CD14-positive monocyte (primary cell): ENCODE measurements at regions not wholly inside any gene's neighbourhood (a gene's known extent, or its start where the extent isn't known, plus 50 kb on each side); places are given as distances from the start of the nearest gene placed in this dataset.

ENCODE experiments used
- DNase-seq, 3 donors: peaks; one replicate each; pipeline ENCODE4 v3.0.0-alpha.2; 2011 to 2022
- H2AFZ ChIP-seq: 2 replicates; pipeline ENCODE4 v1.6.0; 2012; ENCODE audit warnings: mild to moderate bottlenecking, low read depth, low read length, inconsistent platforms; ENCODE audit not compliant: insufficient read depth, poor library complexity, severe bottlenecking
- H3K27ac ChIP-seq, 2 donors: 1 replicate in 1 of 2; 2 replicates in 1 of 2; pipeline ENCODE4 v1.5.1; 2012 to 2013; ENCODE audit warnings: low read length in 2 of 2, control low read depth in 1 of 2, inconsistent platforms in 1 of 2, low read depth in 1 of 2, mild to moderate bottlenecking in 1 of 2
- H3K27me3 ChIP-seq, 2 donors: one replicate each; pipeline versions ENCODE4 v1.6.0 to v1.6.1; 2011 to 2013; ENCODE audit warnings: low read length in 2 of 2; ENCODE audit not compliant: control insufficient read depth in 2 of 2, insufficient read depth in 2 of 2
- H3K36me3 ChIP-seq, 2 donors: replicated peaks in 1 of 2; 1 replicate in 1 of 2; 2 replicates in 1 of 2; pipeline versions ENCODE4 v1.5.1 to v1.6.1; 2012 to 2013; ENCODE audit warnings: low read length in 2 of 2, control low read depth in 1 of 2, inconsistent platforms in 1 of 2, mild to moderate bottlenecking in 1 of 2; ENCODE audit not compliant: insufficient read depth in 2 of 2, control insufficient read depth in 1 of 2
- H3K4me1 ChIP-seq, 2 donors: 1 replicate in 1 of 2; 2 replicates in 1 of 2; pipeline versions ENCODE4 v1.5.1 to v1.6.1; 2012 to 2013; ENCODE audit warnings: low read length in 2 of 2, control low read depth in 1 of 2, inconsistent platforms in 1 of 2, mild to moderate bottlenecking in 1 of 2, moderate library complexity in 1 of 2; ENCODE audit not compliant: insufficient read depth in 2 of 2, control insufficient read depth in 1 of 2
- H3K4me2 ChIP-seq: replicated peaks from 2 replicates; pipeline ENCODE3; 2012; ENCODE audit warnings: low read length, moderate library complexity, mild to moderate bottlenecking; ENCODE audit not compliant: poor library complexity, severe bottlenecking; ENCODE audit errors: extremely low read depth
- H3K4me3 ChIP-seq, 3 experiments: fragments of 200-600 bp in 1 of 3; sonication (generic) in 1 of 3; replicated peaks in 1 of 3; 1 replicate in 2 of 3; 2 replicates in 1 of 3; pipeline ENCODE4 v1.5.1; 2011 to 2013; ENCODE audit warnings: low read length in 3 of 3, mild to moderate bottlenecking in 3 of 3, control low read depth in 2 of 3, low read depth in 2 of 3, inconsistent platforms in 1 of 3, moderate library complexity in 1 of 3
- H3K79me2 ChIP-seq: 2 replicates; pipeline ENCODE4 v1.6.0; 2012; ENCODE audit warnings: mild to moderate bottlenecking, control low read depth, inconsistent platforms, low read length, moderate library complexity; ENCODE audit not compliant: insufficient read depth
- H3K9ac ChIP-seq: 2 replicates; pipeline ENCODE4 v1.6.0; 2017; ENCODE audit warnings: low read length, mild to moderate bottlenecking; ENCODE audit not compliant: insufficient read depth, poor library complexity, severe bottlenecking
- H3K9me3 ChIP-seq, 2 donors: replicated peaks in 1 of 2; 1 replicate in 1 of 2; 2 replicates in 1 of 2; pipeline versions ENCODE4 v1.5.1 to v1.6.1; 2012 to 2013; ENCODE audit warnings: low read length in 2 of 2, control low read depth in 1 of 2; ENCODE audit not compliant: control insufficient read depth in 1 of 2, insufficient read depth in 1 of 2
- H4K20me1 ChIP-seq: 2 replicates; pipeline ENCODE4 v1.6.0; 2012; ENCODE audit warnings: mild to moderate bottlenecking, low read length, control low read depth, moderate library complexity; ENCODE audit not compliant: insufficient read depth
- H3K27ac Mint-ChIP-seq, 7 donors: one replicate each; pipeline ENCODE4 v1.8.0; 2020; ENCODE audit warnings: mild to moderate bottlenecking in 7 of 7, mixed read lengths in 7 of 7, moderate library complexity in 6 of 7, inconsistent platforms in 2 of 7
- H3K27me3 Mint-ChIP-seq, 3 donors: one replicate each; pipeline ENCODE4 v1.8.0; 2021 to 2022; ENCODE audit warnings: low read depth in 3 of 3, mild to moderate bottlenecking in 3 of 3, mixed read lengths in 3 of 3, moderate library complexity in 3 of 3, inconsistent platforms in 1 of 3
- H3K36me3 Mint-ChIP-seq, 2 donors: one replicate each; pipeline ENCODE4 v1.8.0; 2020; ENCODE audit warnings: mixed read lengths in 2 of 2, inconsistent platforms in 1 of 2, mild to moderate bottlenecking in 1 of 2
- H3K4me1 Mint-ChIP-seq: one replicate; pipeline ENCODE4 v1.8.0; 2020; ENCODE audit warnings: mild to moderate bottlenecking, mixed read lengths
- H3K4me3 Mint-ChIP-seq, 2 donors: one replicate each; pipeline ENCODE4 v1.8.0; 2020; ENCODE audit warnings: mild to moderate bottlenecking in 2 of 2, mixed read lengths in 2 of 2, moderate library complexity in 1 of 2
- H3K9me3 Mint-ChIP-seq, 7 donors: one replicate each; pipeline ENCODE4 v1.8.0; 2020 to 2022; ENCODE audit warnings: mixed read lengths in 7 of 7, mild to moderate bottlenecking in 6 of 7, moderate library complexity in 6 of 7, inconsistent platforms in 2 of 7
- CTCF ChIP-seq: fragments of 200-600 bp; IDR thresholded peaks from one replicate; pipeline ENCODE4 v1.8.0; 2022; ENCODE audit warnings: antibody characterized with exemption, mild to moderate bottlenecking
- WGBS: methylation state at CpG from one replicate; pipeline ENCODE4 v1.1.5; 2013; ENCODE audit warnings: missing lambda C conversion rate; ENCODE audit not compliant: insufficient coverage; 5-methylcytosine and 5-hydroxymethylcytosine counted together
- intact Hi-C, 2 donors: fragments of 100-400 bp; cut with micrococcal nuclease; formaldehyde crosslinking; loops; one replicate each; pipeline versions ENCODE4 v1.15.0 to v1.15.1; 2023

- H3K4me2 ChIP-seq: no peak overlapping the region
- no peaks in the 10 kb centered on the region for H3K9me3 ChIP-seq
- Mint-ChIP-seq H3K27ac (no peak overlapping the region), H3K36me3 (no peaks in the 10 kb centered on the region), H3K27me3 (peaks cover 0 to 5% (median 3%) of the 10 kb centered on the region in 3 donors), H3K4me1 (no peaks in the 10 kb centered on the region), H3K9me3 (peaks cover 0 to 5% (median 0%) of the 10 kb centered on the region in 7 donors), H3K4me3 (no peak overlapping the region)
- no peaks in the 10 kb centered on the region for H4K20me1 ChIP-seq
- no peaks in the 10 kb centered on the region for H3K4me1 ChIP-seq
- no peak for DNase-seq
- H3K79me2 ChIP-seq: no peaks in the 10 kb centered on the region
- H3K36me3 ChIP-seq: no peaks in the 10 kb centered on the region
- no peaks in the 10 kb centered on the region for H3K27me3 ChIP-seq
- no peak overlapping the region for H3K27ac ChIP-seq
- 100% methylated on average over 1 of the region's 2 CpGs for WGBS
- no peak overlapping the region for H2AFZ ChIP-seq
- no peak overlapping the region for H3K4me3 ChIP-seq
- no peak overlapping the region for H3K9ac ChIP-seq
- intact Hi-C loops: no loop called here
- no peak for TF ChIP-seq CTCF
Measured at GRCh38 chr12:75771023-75771422, 259.6 kb upstream of the KRR1 start.

GRCh38 chr12:75767957-75768356 is 256.5 kb upstream of the KRR1 start:
- Histone ChIP-seq H3K4me3 (no peak overlapping the region), H3K27me3 (no peaks in the 10 kb centered on the region), H4K20me1 (no peaks in the 10 kb centered on the region), H3K4me2 (no peak overlapping the region), H3K9me3 (no peaks in the 10 kb centered on the region), H3K36me3 (no peaks in the 10 kb centered on the region), H2AFZ (no peak overlapping the region), H3K9ac (no peak overlapping the region), H3K79me2 (no peaks in the 10 kb centered on the region), H3K4me1 (no peaks in the 10 kb centered on the region), H3K27ac (no peak overlapping the region)
- Mint-ChIP-seq H3K27me3 (peaks cover 0 to 5% (median 3%) of the 10 kb centered on the region in 3 donors), H3K36me3 (no peaks in the 10 kb centered on the region), H3K4me3 (no peak overlapping the region), H3K9me3 (peaks cover 0 to 5% (median 0%) of the 10 kb centered on the region in 7 donors), H3K27ac (no peak overlapping the region), H3K4me1 (no peaks in the 10 kb centered on the region)
- WGBS: no CpG with 5 or more reads among the region's 2 CpGs
- intact Hi-C loops: no loop called here
- DNase-seq: no peak
- no peak for TF ChIP-seq CTCF
